Lower leg skin (tissue), 3 donors: ENCODE measurements at regions not wholly inside any gene's neighbourhood (a gene's known extent, or its start where the extent isn't known, plus 50 kb on each side); places are given as distances from the start of the nearest gene placed in this dataset.

Experiments used
- CTCF ChIP-seq, 3 donors: fragments of 450-650 bp; IDR thresholded peaks; one replicate each; pipeline ENCODE4 v1.5.1; 2016; ENCODE audit warnings: antibody characterized with exemption in 3 of 3, mild to moderate bottlenecking in 3 of 3, moderate library complexity in 2 of 3
- POLR2A ChIP-seq, 2 donors: fragments of 450-650 bp; IDR thresholded peaks; one replicate each; pipeline ENCODE4 v1.6.1; 2016 to 2017; ENCODE audit warnings: antibody characterized with exemption in 2 of 2, mild to moderate bottlenecking in 1 of 2, moderate library complexity in 1 of 2

- TF ChIP-seq CTCF (IDR thresholded peaks at IDR 0.05) (no peak), POLR2A (IDR thresholded peaks at IDR 0.05) (no peak)
Measured at GRCh38 chr13:63774133-63774532, 2358.5 kb upstream of the PCDH20 start.
